Heart left ventricle (tissue), 13 donors: ENCODE measurements at regions not wholly inside any gene's neighbourhood (a gene's known extent, or its start where the extent isn't known, plus 50 kb on each side); places are given as distances from the start of the nearest gene placed in this dataset.

Experiments used
- POLR2A ChIP-seq, 2 donors: fragments of 450-650 bp; IDR thresholded peaks; one replicate each; pipeline ENCODE4 v1.6.1; 2017; ENCODE audit warnings: antibody characterized with exemption in 2 of 2, mild to moderate bottlenecking in 2 of 2, moderate library complexity in 2 of 2
- TF ChIP-seq, protein P1 (sequence below), 12 donors: fragments of 200-600 bp; sonication (generic) in 4 of 12; IDR thresholded peaks; one replicate each; pipeline versions ENCODE4 v1.5.0 to v1.8.0; 2018 to 2022; ENCODE audit warnings: antibody characterized with exemption in 12 of 12, mild to moderate bottlenecking in 5 of 12
- donor health status: ischemic (EF 13 %, LVEDD 7.1; RV severe dilation, severe dysfunction).
- donor health status: DM: no; HTN: yes; CAD: no.
- donor health status: DM: no; HTN: no; CAD: no.
- donor health status: ischemic (EF 25% LVEDD 6.9; RV normal size, moderate dysfunction).
- donor health status: ischemic (EF 25% LVEDD 5.7; RV mildly dilated, moderate dysfunction).
- donor health status: ischemic (EF 35%, LVEDD 5.7; RV mildly dilated, moderate dysfunction).
- donor health status: nonischemic (EF 11% LVEDD 7.7; RV severe dilation, severe dysfunction).
- donor health status: DM: yes; HTN: yes; CAD: no.
- donor health status: PGD.
- donor health status: ischemic (EF 29% LVEDD 5.4; RV normal size, mild dysfunction).
- donor health status: nonischemic (EF 23%, LVEDD 6.1; RV moderate dilation, normal function).

DNA sequence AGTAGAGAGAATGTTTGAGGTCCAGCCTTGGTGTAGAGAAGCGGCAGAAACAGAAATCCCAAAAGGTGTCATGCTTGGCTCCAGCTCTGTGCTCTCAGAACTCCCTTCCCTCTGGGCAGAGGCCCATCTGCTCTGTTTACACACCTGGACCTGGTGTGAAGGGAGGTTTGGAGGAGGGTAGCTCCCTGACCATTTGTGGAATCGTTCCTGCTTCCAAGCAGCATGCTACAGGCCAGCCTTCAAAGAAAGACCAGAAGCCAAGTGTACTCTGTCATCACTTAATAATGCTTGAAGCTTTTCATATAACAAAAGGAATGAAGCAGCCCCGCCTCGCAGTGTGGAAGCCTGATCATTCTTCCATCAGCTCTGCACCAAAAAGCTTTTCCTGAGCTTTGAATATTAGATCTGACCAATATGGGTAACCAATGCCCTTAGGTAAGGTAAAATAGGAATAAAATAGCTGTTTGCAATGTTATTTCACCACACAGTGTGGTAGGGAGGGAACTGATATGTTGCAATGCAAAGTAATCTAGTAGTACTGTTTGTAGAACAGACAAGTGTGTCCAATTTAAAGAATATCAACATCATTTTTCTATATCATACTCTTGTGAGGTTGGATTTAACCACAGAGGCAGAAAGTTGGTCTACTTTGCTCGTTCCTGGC lies 63.3 kb downstream of the ZIC5 start:
- TF ChIP-seq, protein P1, sequence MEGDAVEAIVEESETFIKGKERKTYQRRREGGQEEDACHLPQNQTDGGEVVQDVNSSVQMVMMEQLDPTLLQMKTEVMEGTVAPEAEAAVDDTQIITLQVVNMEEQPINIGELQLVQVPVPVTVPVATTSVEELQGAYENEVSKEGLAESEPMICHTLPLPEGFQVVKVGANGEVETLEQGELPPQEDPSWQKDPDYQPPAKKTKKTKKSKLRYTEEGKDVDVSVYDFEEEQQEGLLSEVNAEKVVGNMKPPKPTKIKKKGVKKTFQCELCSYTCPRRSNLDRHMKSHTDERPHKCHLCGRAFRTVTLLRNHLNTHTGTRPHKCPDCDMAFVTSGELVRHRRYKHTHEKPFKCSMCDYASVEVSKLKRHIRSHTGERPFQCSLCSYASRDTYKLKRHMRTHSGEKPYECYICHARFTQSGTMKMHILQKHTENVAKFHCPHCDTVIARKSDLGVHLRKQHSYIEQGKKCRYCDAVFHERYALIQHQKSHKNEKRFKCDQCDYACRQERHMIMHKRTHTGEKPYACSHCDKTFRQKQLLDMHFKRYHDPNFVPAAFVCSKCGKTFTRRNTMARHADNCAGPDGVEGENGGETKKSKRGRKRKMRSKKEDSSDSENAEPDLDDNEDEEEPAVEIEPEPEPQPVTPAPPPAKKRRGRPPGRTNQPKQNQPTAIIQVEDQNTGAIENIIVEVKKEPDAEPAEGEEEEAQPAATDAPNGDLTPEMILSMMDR (IDR thresholded peaks at IDR 0.05) = no peak
- TF ChIP-seq POLR2A (IDR thresholded peaks at IDR 0.05) = no peak
